Pancreas (tissue), 10 donors: ENCODE measurements at regions not wholly inside any gene's neighbourhood (a gene's known extent, or its start where the extent isn't known, plus 50 kb on each side); places are given as distances from the start of the nearest gene placed in this dataset.
A peak's percentile ranks its signal among the peaks of the same experiment; 100 is the strongest.

Experiments
- ATAC-seq, 4 donors: fragments of 200-7000 bp; cut with Tn5 transposase; one replicate each; pipeline versions ENCODE4 v1.8.0 to v1.9.1; 2020; ENCODE audit warnings: mild to moderate bottlenecking in 4 of 4, moderate library complexity in 4 of 4
- DNase-seq, 6 donors: peaks; one replicate each; pipeline ENCODE4 v3.0.0-alpha.2; 2020
- FAIRE-seq: peaks from 2 replicates; lab custom pipeline; 2012; peaks lifted over from hg19 to GRCh38; lab: Jason Lieb, UNC
- H3K27ac ChIP-seq, 4 donors: fragments of 200-600 bp; sonication (generic); 1 replicate in 3 of 4; 2 replicates in 1 of 4; pipeline versions ENCODE4 v1.5.0 to v1.8.0; 2020
- H3K27me3 ChIP-seq, 4 donors: fragments of 200-600 bp; one replicate each; pipeline ENCODE4 v1.8.0; 2021
- H3K36me3 ChIP-seq, 3 donors: fragments of 200-600 bp; sonication (generic) in 1 of 3; one replicate each; pipeline versions ENCODE4 v1.5.0 to v1.8.0; 2020 to 2021
- H3K4me1 ChIP-seq, 3 donors: fragments of 200-600 bp; one replicate each; pipeline ENCODE4 v1.8.0; 2021
- H3K4me3 ChIP-seq, 4 donors: fragments of 200-600 bp; sonication (generic) in 2 of 4; one replicate each; pipeline versions ENCODE4 v1.5.0 to v1.8.0; 2020 to 2021
- H3K9me3 ChIP-seq, 4 donors: fragments of 200-600 bp; one replicate each; pipeline ENCODE4 v1.8.0; 2021
- CTCF ChIP-seq, 4 donors: fragments of 200-600 bp; sonication (generic) in 3 of 4; IDR thresholded peaks; one replicate each; pipeline versions ENCODE4 v1.5.0 to v1.8.0; 2021; ENCODE audit warnings: antibody characterized with exemption in 4 of 4
- WGBS, 2 donors: extraction: QIAGEN DNeasy Blood & Tissue Kit; methylation state at CpG; one replicate each; pipeline ENCODE4 v1.1.7; 2013; 5-methylcytosine and 5-hydroxymethylcytosine counted together
- intact Hi-C, 3 donors: fragments of 100-400 bp; cut with DNase I; formaldehyde crosslinking; loops; one replicate each; pipeline versions ENCODE4 v1.11.1 to v1.14.2; 2022
- donor health status: healthy with polysubstance abuse.
- donor health status: DM: no; HTN: no; CAD: no; lungs with moderate emphysema.
- donor health status: DM: no; HTN: no; CAD: no.
- donor health status: control.
- donor health status: control.
- donor health status: Bipolar disorder and iron deficiency.
- donor health status: DM: yes; HTN: yes; CAD: no.
- donor health status: DM: no; HTN: no; CAD: no.
- donor health status: DM: no; HTN: no; CAD: no.
- donor health status: DM: yes; HTN: yes; CAD: no.

- no peaks in the 10 kb centered on the region for H3K36me3 ChIP-seq
- DNase-seq: no peak
- WGBS, 2 donors: 31 to 36% methylated on average over 4 of the region's 4 CpGs
- H3K27me3 ChIP-seq: no peaks in the 10 kb centered on the region
- no peak for TF ChIP-seq CTCF (IDR thresholded peaks at IDR 0.05)
- H3K9me3 ChIP-seq: no peaks in the 10 kb centered on the region
- H3K4me1 ChIP-seq: no peaks in the 10 kb centered on the region
- H3K27ac ChIP-seq: no peak overlapping the region
- peak; percentile 57 to 66 (median 60) for ATAC-seq
- intact Hi-C loops: no loop called here
- FAIRE-seq: no peak
- H3K4me3 ChIP-seq: no peak overlapping the region
Measured at GRCh38 chr2:228827056-228827700, 443.9 kb downstream of the PID1 start.

GRCh38 chr2:228819701-228820100, 451.4 kb downstream of the PID1 start:
- no peaks in the 10 kb centered on the region for H3K9me3 ChIP-seq
- 59 to 64% methylated on average over 3 of the region's 3 CpGs for WGBS, 2 donors
- no peak for TF ChIP-seq CTCF (IDR thresholded peaks at IDR 0.05)
- ATAC-seq (no peak), FAIRE-seq (no peak), DNase-seq (no peak)
- no peaks in the 10 kb centered on the region for H3K4me1 ChIP-seq
- intact Hi-C loops: no loop called here
- no peak overlapping the region for H3K27ac ChIP-seq
- no peaks in the 10 kb centered on the region for H3K36me3 ChIP-seq
- no peaks in the 10 kb centered on the region for H3K27me3 ChIP-seq
- no peak overlapping the region for H3K4me3 ChIP-seq

- no peak for TF ChIP-seq CTCF (IDR thresholded peaks at IDR 0.05)
Measured at GRCh38 chr2:228802181-228803071, 468.7 kb downstream of the PID1 start.

GRCh38 chr2:228801451-228801850, 469.6 kb downstream of the PID1 start:
- Histone ChIP-seq H3K4me1 (no peaks in the 10 kb centered on the region), H3K36me3 (no peaks in the 10 kb centered on the region), H3K4me3 (no peak overlapping the region), H3K27me3 (no peaks in the 10 kb centered on the region), H3K9me3 (no peaks in the 10 kb centered on the region), H3K27ac (no peak overlapping the region)
- intact Hi-C loops: no loop called here
- ATAC-seq: no peak
- TF ChIP-seq CTCF (IDR thresholded peaks at IDR 0.05): no peak
- no peak for DNase-seq
- no peak for FAIRE-seq
- 25 to 27% methylated on average over 2 of the region's 2 CpGs for WGBS, 2 donors

More at GRCh38 chr2:228802181-228803071, 468.7 kb downstream of the PID1 start:
- Histone ChIP-seq H3K27ac (no peak overlapping the region), H3K4me3 (no peak overlapping the region), H3K36me3 (no peaks in the 10 kb centered on the region), H3K27me3 (no peaks in the 10 kb centered on the region), H3K4me1 (no peaks in the 10 kb centered on the region), H3K9me3 (no peaks in the 10 kb centered on the region)
- no peak for ATAC-seq
- 64 to 74% methylated on average over 5 of the region's 5 CpGs for WGBS, 2 donors
- DNase-seq: no peak
- intact Hi-C loops: no loop called here
- no peak for FAIRE-seq
